Activated B cell treated with CpG ODN at 0.5 μM for 24 hours (primary cell): ENCODE measurements at regions not wholly inside any gene's neighbourhood (a gene's known extent, or its start where the extent isn't known, plus 50 kb on each side); places are given as distances from the start of the nearest gene placed in this dataset.

ENCODE experiments used
- ATAC-seq: fragments of 200-7000 bp; cut with Tn5 transposase; one replicate; pipeline ENCODE4 v1.10.0; 2021; ENCODE audit warnings: low read depth, mild to moderate bottlenecking, moderate library complexity
- CTCF ChIA-PET: fragments of 350-600 bp; sonication (Branson Sonifier 250); formaldehyde crosslinking; loops from one replicate; lab custom pipeline; 2021; ENCODE audit warnings: antibody characterized with exemption; lab: Charles Lee
- POLR2A ChIA-PET: fragments of 350-600 bp; sonication (Branson Sonifier 250); formaldehyde crosslinking; loops from one replicate; lab custom pipeline; 2021; ENCODE audit warnings: antibody characterized with exemption; lab: Charles Lee
- DNase-seq: peaks from one replicate; pipeline ENCODE4 v3.0.0; 2022
- H3K27ac Mint-ChIP-seq: one replicate; pipeline ENCODE4 v1.8.0; 2020; ENCODE audit warnings: mixed read lengths
- H3K27me3 Mint-ChIP-seq: one replicate; pipeline ENCODE4 v1.8.0; 2021; ENCODE audit warnings: mixed read lengths
- H3K36me3 Mint-ChIP-seq: one replicate; pipeline ENCODE4 v1.8.0; 2021; ENCODE audit warnings: low read depth, mixed read lengths
- H3K4me1 Mint-ChIP-seq: one replicate; pipeline ENCODE4 v1.8.0; 2021; ENCODE audit warnings: mixed read lengths
- H3K4me3 Mint-ChIP-seq: one replicate; pipeline ENCODE4 v1.8.0; 2020; ENCODE audit warnings: mild to moderate bottlenecking, mixed read lengths
- H3K9me3 Mint-ChIP-seq: one replicate; pipeline ENCODE4 v1.8.0; 2020; ENCODE audit warnings: mixed read lengths
- CTCF ChIP-seq: fragments of 200-600 bp; IDR thresholded peaks from one replicate; pipeline ENCODE4 v1.8.0; 2022; ENCODE audit warnings: antibody characterized with exemption, mild to moderate bottlenecking
- intact Hi-C: fragments of 100-400 bp; cut with micrococcal nuclease; formaldehyde crosslinking; loops from one replicate; pipeline ENCODE4 v1.15.1; 2024

- no peak for ATAC-seq
- Mint-ChIP-seq H3K9me3 (no peaks in the 10 kb centered on the region), H3K4me1 (no peaks in the 10 kb centered on the region), H3K36me3 (no peaks in the 10 kb centered on the region), H3K4me3 (no peak overlapping the region), H3K27me3 (peaks cover 2% of the 10 kb centered on the region), H3K27ac (no peak overlapping the region)
- ChIA-PET POLR2A (no interaction called here), CTCF (interaction anchor here (4.5 kb wide), 1 partner anchor 303 kb away, joined by 124 read pairs; no protein-coding TSS in a partner anchor)
- intact Hi-C loops: loop anchor here (5.0 kb wide), 2 partner anchors 165 to 1195 kb away; partner anchors contain the start of gene EEPD1
- no peak for TF ChIP-seq CTCF
- no peak for DNase-seq
Measured at GRCh38 chr7:35987016-35987415, 166.0 kb upstream of the EEPD1 start.

- ATAC-seq (no peak), DNase-seq (no peak)
- no peak overlapping the region for H3K27ac Mint-ChIP-seq
- no peaks in the 10 kb centered on the region for H3K9me3 Mint-ChIP-seq
- intact Hi-C loops: loop anchor here (5.0 kb wide), 2 partner anchors 164 to 1194 kb away; partner anchors contain the start of gene EEPD1
- POLR2A ChIA-PET: no interaction called here
- CTCF ChIA-PET: interaction anchor here (1.4 kb wide), 1 partner anchor 304 kb away, joined by 4 read pairs; no protein-coding TSS in a partner anchor
- peaks cover 2% of the 10 kb centered on the region for H3K27me3 Mint-ChIP-seq
- no peaks in the 10 kb centered on the region for H3K36me3 Mint-ChIP-seq
- TF ChIP-seq CTCF: no peak
- no peaks in the 10 kb centered on the region for H3K4me1 Mint-ChIP-seq
- H3K4me3 Mint-ChIP-seq: no peak overlapping the region
Measured at GRCh38 chr7:35988105-35988504, 164.9 kb upstream of the EEPD1 start.

- Mint-ChIP-seq H3K36me3 (no peaks in the 10 kb centered on the region), H3K27me3 (peaks cover 2% of the 10 kb centered on the region), H3K4me1 (no peaks in the 10 kb centered on the region), H3K4me3 (no peak overlapping the region), H3K27ac (no peak overlapping the region), H3K9me3 (no peaks in the 10 kb centered on the region)
- ChIA-PET CTCF (interaction anchor here (1.4 to 1.7 kb wide), 2 partner anchors 303 to 305 kb away, joined by 4 read pairs; no protein-coding TSS in a partner anchor), POLR2A (no interaction called here)
- intact Hi-C loops: loop anchor here (5.0 kb wide), 2 partner anchors 163 to 1193 kb away; partner anchors contain the start of gene EEPD1
- no peak for TF ChIP-seq CTCF
- no peak for DNase-seq
- no peak for ATAC-seq
Measured at GRCh38 chr7:35988818-35989217, 164.2 kb upstream of the EEPD1 start.

GRCh38 chr7:35991511-35992232 is 161.4 kb upstream of the EEPD1 start:
- Mint-ChIP-seq H3K4me1 (no peaks in the 10 kb centered on the region), H3K27ac (no peak overlapping the region), H3K36me3 (no peaks in the 10 kb centered on the region), H3K9me3 (no peaks in the 10 kb centered on the region), H3K27me3 (no peaks in the 10 kb centered on the region), H3K4me3 (no peak overlapping the region)
- ATAC-seq (no peak), DNase-seq (no peak)
- TF ChIP-seq CTCF: no peak
- ChIA-PET POLR2A (no interaction called here), CTCF (no interaction called here)
- intact Hi-C loops: no loop called here

GRCh38 chr7:35992436-35992835 is 160.6 kb upstream of the EEPD1 start:
- POLR2A ChIA-PET: no interaction called here
- TF ChIP-seq CTCF: no peak
- Mint-ChIP-seq H3K4me1 (no peaks in the 10 kb centered on the region), H3K4me3 (no peak overlapping the region), H3K36me3 (no peaks in the 10 kb centered on the region), H3K9me3 (no peaks in the 10 kb centered on the region), H3K27me3 (no peaks in the 10 kb centered on the region), H3K27ac (no peak overlapping the region)
- ATAC-seq (no peak), DNase-seq (no peak)
- CTCF ChIA-PET: no interaction called here
- intact Hi-C loops: no loop called here
